Osteoblast (primary cell): ENCODE measurements at regions not wholly inside any gene's neighbourhood (a gene's known extent, or its start where the extent isn't known, plus 50 kb on each side); places are given as distances from the start of the nearest gene placed in this dataset.

ENCODE experiments used
- DNase-seq: peaks from one replicate; pipeline ENCODE4 v3.0.0; 2011; ENCODE audit warnings: low spot score, mixed read lengths; ENCODE audit not compliant: insufficient read length; ENCODE audit errors: missing footprints
- H2AFZ ChIP-seq: 2 replicates; pipeline ENCODE4 v1.6.0; 2011; ENCODE audit warnings: mild to moderate bottlenecking, low read length
- H3K27ac ChIP-seq: 2 replicates; pipeline ENCODE4 v1.5.1; 2011; ENCODE audit warnings: mild to moderate bottlenecking, low read depth, low read length, moderate library complexity
- H3K27me3 ChIP-seq: 2 replicates; pipeline ENCODE4 v1.6.0; 2012; ENCODE audit warnings: mild to moderate bottlenecking, control low read depth, inconsistent platforms, low read length, moderate library complexity; ENCODE audit not compliant: insufficient read depth
- H3K36me3 ChIP-seq: 2 replicates; pipeline ENCODE4 v1.5.1; 2011; ENCODE audit warnings: mild to moderate bottlenecking, low read length, control low read depth, moderate library complexity; ENCODE audit not compliant: insufficient read depth
- H3K4me1 ChIP-seq: 2 replicates; pipeline ENCODE4 v1.5.1; 2011; ENCODE audit warnings: mild to moderate bottlenecking, low read length, control low read depth, moderate library complexity; ENCODE audit not compliant: insufficient read depth
- H3K4me2 ChIP-seq: 2 replicates; pipeline ENCODE4 v1.6.0; 2011; ENCODE audit warnings: mild to moderate bottlenecking, low read length; ENCODE audit not compliant: insufficient read depth
- H3K4me3 ChIP-seq: fragments of 200-600 bp; sonication (generic); 3 replicates; pipeline ENCODE4 v1.5.1; 2012; ENCODE audit warnings: mild to moderate bottlenecking, low read length, inconsistent platforms; ENCODE audit not compliant: insufficient read depth
- H3K79me2 ChIP-seq: 2 replicates; pipeline ENCODE4 v1.6.0; 2012; ENCODE audit warnings: mild to moderate bottlenecking, low read length, control low read depth, inconsistent platforms; ENCODE audit not compliant: insufficient read depth
- H3K9me3 ChIP-seq: 2 replicates; pipeline ENCODE4 v1.5.1; 2011; ENCODE audit warnings: low read depth, low read length, control low read depth
- H4K20me1 ChIP-seq: 2 replicates; pipeline ENCODE4 v1.6.0; 2012; ENCODE audit warnings: mild to moderate bottlenecking, low read length, control low read depth; ENCODE audit not compliant: insufficient read depth
- TF ChIP-seq, protein P1 (sequence below): IDR thresholded peaks from 2 replicates; pipeline ENCODE4 v1.5.1; 2011; ENCODE audit warnings: mild to moderate bottlenecking, low read depth, low read length, moderate library complexity; ENCODE audit errors: extremely low read depth

DNA sequence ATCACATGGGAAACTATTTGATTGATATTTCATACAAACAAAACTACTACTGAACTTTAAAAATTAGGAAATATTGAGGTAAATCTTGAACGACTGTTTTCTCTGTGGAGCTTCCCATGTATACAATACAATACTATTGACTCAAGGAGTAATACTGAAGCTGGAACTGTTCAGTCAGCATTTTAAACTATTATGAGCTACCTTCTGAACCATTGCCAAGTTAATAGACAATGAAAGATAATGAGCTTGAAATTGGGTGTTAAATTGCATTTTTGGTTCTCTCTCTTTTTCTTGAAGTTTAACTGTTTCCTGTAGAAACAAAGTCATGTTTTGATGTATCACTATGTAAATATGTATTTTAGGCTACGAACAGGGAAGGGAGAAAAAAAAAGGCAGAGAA lies 569.2 kb downstream of the ZEB2 start:
- no peaks in the 10 kb centered on the region for H3K27me3 ChIP-seq
- H3K36me3 ChIP-seq: no peaks in the 10 kb centered on the region
- no peaks in the 10 kb centered on the region for H3K79me2 ChIP-seq
- H3K4me2 ChIP-seq: no peak overlapping the region
- H3K4me1 ChIP-seq: peaks cover 33% of the 10 kb centered on the region
- DNase-seq: no peak
- H4K20me1 ChIP-seq: no peaks in the 10 kb centered on the region
- H3K9me3 ChIP-seq: no peaks in the 10 kb centered on the region
- H3K27ac ChIP-seq: no peak overlapping the region
- H2AFZ ChIP-seq: no peak overlapping the region
- H3K4me3 ChIP-seq: no peak overlapping the region
- TF ChIP-seq, protein P1, sequence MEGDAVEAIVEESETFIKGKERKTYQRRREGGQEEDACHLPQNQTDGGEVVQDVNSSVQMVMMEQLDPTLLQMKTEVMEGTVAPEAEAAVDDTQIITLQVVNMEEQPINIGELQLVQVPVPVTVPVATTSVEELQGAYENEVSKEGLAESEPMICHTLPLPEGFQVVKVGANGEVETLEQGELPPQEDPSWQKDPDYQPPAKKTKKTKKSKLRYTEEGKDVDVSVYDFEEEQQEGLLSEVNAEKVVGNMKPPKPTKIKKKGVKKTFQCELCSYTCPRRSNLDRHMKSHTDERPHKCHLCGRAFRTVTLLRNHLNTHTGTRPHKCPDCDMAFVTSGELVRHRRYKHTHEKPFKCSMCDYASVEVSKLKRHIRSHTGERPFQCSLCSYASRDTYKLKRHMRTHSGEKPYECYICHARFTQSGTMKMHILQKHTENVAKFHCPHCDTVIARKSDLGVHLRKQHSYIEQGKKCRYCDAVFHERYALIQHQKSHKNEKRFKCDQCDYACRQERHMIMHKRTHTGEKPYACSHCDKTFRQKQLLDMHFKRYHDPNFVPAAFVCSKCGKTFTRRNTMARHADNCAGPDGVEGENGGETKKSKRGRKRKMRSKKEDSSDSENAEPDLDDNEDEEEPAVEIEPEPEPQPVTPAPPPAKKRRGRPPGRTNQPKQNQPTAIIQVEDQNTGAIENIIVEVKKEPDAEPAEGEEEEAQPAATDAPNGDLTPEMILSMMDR: no peak

DNA sequence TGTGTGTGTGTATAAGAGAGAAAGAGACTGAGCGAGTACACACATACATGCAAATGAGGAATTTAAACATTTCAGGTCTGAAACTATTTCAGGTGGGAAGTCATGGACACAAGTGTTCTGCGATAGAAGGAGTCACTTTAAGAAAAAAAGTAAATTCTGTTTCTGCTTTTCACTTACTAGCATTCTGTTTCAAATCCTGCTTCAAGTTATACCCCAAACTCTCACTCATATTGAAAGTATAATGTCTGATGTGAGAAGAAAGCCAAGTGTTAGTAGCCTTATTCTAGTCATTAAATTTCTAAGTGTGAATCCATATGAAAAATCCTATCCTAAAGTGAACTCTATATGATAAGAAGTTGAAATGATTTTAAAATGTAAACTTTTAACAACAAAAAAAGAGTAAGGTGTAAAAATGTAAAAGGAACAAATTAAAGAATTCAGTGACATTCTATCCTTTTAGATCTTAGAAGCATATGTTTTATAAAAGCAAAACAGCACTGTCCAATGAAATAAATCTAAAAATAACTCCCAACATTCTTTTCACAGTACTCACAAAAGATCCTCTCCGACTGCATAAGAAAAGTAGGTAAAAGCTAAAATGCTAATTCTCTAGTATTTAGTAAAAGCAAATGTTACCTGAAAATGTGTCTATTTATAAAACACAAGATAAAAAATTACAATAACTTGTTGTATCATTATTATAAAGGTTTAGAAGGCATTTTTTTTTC lies 570.6 kb downstream of the ZEB2 start:
- H2AFZ ChIP-seq: no peak overlapping the region
- no peaks in the 10 kb centered on the region for H3K9me3 ChIP-seq
- no peak overlapping the region for H3K4me2 ChIP-seq
- no peaks in the 10 kb centered on the region for H3K27me3 ChIP-seq
- H3K36me3 ChIP-seq: no peaks in the 10 kb centered on the region
- peaks cover 21% of the 10 kb centered on the region for H3K4me1 ChIP-seq
- no peak overlapping the region for H3K4me3 ChIP-seq
- TF ChIP-seq, protein P1: no peak
- H4K20me1 ChIP-seq: no peaks in the 10 kb centered on the region
- DNase-seq: no peak
- H3K79me2 ChIP-seq: no peaks in the 10 kb centered on the region
- no peak overlapping the region for H3K27ac ChIP-seq

DNA sequence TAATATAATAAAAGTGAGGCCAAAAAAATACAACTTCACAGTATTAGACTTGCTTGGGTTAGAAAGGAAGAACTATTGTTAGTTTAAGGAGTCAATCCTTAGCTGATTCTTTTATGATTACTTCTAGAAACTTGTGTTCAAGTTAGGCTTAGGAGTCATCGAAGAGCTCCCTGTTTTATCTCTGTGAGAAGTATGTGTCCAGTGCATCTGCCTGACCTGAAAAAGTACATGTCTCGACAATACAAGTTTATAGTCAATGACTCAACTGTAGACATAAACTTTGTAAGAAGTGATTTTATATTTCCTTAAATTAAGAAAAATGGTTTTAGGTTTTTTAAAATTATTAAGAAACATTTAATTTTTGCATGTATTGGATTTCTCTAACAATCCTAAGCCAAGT lies 571.2 kb downstream of the ZEB2 start:
- no peak overlapping the region for H3K27ac ChIP-seq
- TF ChIP-seq, protein P1: no peak
- H3K4me2 ChIP-seq: no peak overlapping the region

DNA sequence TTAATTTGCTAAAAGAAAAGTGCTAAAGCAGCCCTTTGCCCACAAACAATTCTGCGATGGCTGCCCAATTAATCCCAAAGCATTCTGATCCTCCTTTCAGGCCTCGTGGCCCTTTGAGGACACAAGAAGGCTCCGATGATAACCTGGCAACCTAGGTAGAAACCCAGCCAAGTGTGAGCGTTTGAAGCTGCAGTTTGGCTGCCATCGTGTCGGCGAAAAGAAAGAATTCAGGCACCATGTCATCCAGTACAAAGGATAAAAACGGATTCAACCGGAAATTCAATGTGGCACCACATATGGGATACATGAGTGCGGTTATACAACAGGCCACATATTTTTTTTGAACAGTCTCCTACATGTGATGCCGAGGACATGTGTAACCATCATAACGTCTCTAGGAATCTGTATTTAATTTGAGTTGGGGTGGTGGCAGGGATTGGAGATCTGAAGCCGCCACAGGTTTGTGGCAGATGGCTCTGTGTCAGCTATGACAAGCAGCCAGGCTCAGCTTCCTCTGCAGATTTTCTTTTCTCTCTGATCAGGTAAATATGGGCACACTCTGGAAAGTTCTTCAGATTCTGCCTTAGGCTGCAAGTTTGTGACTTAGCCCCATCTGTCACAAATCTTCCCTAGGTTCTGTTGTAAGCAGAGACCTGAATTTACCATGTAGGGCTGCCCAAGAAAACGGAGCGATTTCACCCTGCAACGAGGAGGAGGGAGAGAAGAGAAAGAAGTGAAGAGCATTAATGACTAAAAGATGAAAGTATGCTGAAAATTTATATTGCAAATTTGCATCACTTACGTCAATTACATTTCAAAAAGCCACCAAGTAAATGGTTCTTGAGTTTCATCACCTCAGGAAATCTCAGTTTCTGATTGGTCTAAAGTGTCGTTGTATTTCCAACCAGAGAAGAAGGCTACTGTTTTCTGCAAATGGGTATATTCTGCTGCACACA lies 573.2 kb downstream of the ZEB2 start:
- no peak for DNase-seq
- H3K4me1 ChIP-seq: peaks cover 10% of the 10 kb centered on the region
- H3K27ac ChIP-seq: no peak overlapping the region
- H3K36me3 ChIP-seq: no peaks in the 10 kb centered on the region
- no peak overlapping the region for H2AFZ ChIP-seq
- no peaks in the 10 kb centered on the region for H3K27me3 ChIP-seq
- no peaks in the 10 kb centered on the region for H3K9me3 ChIP-seq
- H3K79me2 ChIP-seq: no peaks in the 10 kb centered on the region
- H4K20me1 ChIP-seq: no peaks in the 10 kb centered on the region
- no peak overlapping the region for H3K4me3 ChIP-seq
- TF ChIP-seq, protein P1: no peak
- H3K4me2 ChIP-seq: no peak overlapping the region

More for the DNA sequence above, 571.2 kb downstream of the ZEB2 start:
- H3K4me3 ChIP-seq: no peak overlapping the region
- H3K36me3 ChIP-seq: no peaks in the 10 kb centered on the region
- DNase-seq: no peak
- H3K9me3 ChIP-seq: no peaks in the 10 kb centered on the region
- peaks cover 16% of the 10 kb centered on the region for H3K4me1 ChIP-seq
- H3K27me3 ChIP-seq: no peaks in the 10 kb centered on the region
- no peaks in the 10 kb centered on the region for H3K79me2 ChIP-seq
- H2AFZ ChIP-seq: no peak overlapping the region
- H4K20me1 ChIP-seq: no peaks in the 10 kb centered on the region
